ENCODE measurements at regions not wholly inside any gene's neighbourhood (a gene's known extent, or its start where the extent isn't known, plus 50 kb on each side); places are given as distances from the start of the nearest gene placed in this dataset.

DNA sequence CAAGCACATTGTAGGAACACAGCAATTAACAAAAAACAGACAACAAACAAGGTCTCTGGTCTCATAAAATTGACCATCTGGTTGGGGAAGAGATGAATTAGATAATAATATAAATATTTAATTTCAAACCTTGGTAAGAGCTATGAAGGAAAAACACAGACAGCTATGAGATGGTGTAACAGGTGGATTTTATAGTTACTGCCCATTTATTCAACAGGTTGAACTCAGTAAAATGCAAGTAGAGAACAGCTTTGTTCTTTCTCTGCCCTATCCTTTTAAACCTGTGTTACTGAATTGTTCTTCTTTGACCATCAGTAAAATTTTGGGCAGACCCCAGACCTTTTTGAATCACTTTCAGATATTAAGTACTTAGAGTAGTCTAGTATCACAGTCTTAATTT is 77.6 kb upstream of the FAM216B start:
- TF ChIP-seq SUZ12 (IDR thresholded peaks at IDR 0.05) (no peak), HDGF (IDR thresholded peaks at IDR 0.05; ENCODE audit: borderline replicate concordance) (no peak), CTBP1 (IDR thresholded peaks at IDR 0.05; ENCODE audit: borderline replicate concordance) (no peak), L3MBTL2 (conservative IDR thresholded peaks at IDR 0.05) (no peak), BHLHE40 (IDR thresholded peaks at IDR 0.05; ENCODE audit: borderline replicate concordance) (no peak), ZNF384 (IDR thresholded peaks at IDR 0.05) (no peak)

Measured in HEK293T (cell line).